HFF-Myc (cell line): ENCODE measurements at regions not wholly inside any gene's neighbourhood (a gene's known extent, or its start where the extent isn't known, plus 50 kb on each side); places are given as distances from the start of the nearest gene placed in this dataset.

Source experiments
- DNase-seq: peaks from one replicate; pipeline ENCODE4 v3.0.0-alpha.2; 2011; ENCODE audit warnings: low read depth; ENCODE audit errors: extremely low read depth
- H3K4me3 ChIP-seq: replicated peaks from 2 replicates; pipeline ENCODE4 v1.5.1; 2011; ENCODE audit warnings: low read depth, mild to moderate bottlenecking, control low read depth, low read length
- TF ChIP-seq, protein P1 (sequence below): IDR thresholded peaks from 2 replicates; pipeline ENCODE4 v1.5.1; 2012; ENCODE audit warnings: mild to moderate bottlenecking, low read depth, low read length, control low read depth; ENCODE audit errors: missing control alignments

GRCh38 chr7:18165166-18165565, 137.5 kb upstream of the PRPS1L1 start:
- TF ChIP-seq, protein P1, sequence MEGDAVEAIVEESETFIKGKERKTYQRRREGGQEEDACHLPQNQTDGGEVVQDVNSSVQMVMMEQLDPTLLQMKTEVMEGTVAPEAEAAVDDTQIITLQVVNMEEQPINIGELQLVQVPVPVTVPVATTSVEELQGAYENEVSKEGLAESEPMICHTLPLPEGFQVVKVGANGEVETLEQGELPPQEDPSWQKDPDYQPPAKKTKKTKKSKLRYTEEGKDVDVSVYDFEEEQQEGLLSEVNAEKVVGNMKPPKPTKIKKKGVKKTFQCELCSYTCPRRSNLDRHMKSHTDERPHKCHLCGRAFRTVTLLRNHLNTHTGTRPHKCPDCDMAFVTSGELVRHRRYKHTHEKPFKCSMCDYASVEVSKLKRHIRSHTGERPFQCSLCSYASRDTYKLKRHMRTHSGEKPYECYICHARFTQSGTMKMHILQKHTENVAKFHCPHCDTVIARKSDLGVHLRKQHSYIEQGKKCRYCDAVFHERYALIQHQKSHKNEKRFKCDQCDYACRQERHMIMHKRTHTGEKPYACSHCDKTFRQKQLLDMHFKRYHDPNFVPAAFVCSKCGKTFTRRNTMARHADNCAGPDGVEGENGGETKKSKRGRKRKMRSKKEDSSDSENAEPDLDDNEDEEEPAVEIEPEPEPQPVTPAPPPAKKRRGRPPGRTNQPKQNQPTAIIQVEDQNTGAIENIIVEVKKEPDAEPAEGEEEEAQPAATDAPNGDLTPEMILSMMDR, result no peak
- no peak for DNase-seq

DNA sequence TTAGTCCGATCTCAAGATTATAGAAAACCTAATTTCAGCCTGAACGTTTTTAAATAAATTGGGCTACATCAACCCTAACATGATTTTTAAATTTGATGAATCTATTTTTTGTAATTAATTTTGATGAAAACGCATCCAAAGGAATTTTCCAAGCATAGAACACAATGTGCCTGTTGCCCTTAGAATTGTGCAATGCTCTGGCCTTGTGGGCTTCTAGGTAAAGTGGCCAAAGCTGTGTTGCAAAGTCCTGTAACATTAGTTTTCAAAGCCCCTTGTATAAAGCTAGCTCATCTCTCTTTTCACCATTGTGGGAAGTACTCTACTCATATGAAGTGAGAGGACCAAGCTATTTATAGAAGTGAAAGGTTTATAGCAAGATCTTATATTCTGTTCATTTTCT, 138.4 kb upstream of the PRPS1L1 start:
- H3K4me3 ChIP-seq, result no peak overlapping the region
- DNase-seq, result no peak
- TF ChIP-seq, protein P1, result no peak

More at GRCh38 chr7:18165166-18165565, 137.5 kb upstream of the PRPS1L1 start:
- H3K4me3 ChIP-seq, result no peak overlapping the region

DNA sequence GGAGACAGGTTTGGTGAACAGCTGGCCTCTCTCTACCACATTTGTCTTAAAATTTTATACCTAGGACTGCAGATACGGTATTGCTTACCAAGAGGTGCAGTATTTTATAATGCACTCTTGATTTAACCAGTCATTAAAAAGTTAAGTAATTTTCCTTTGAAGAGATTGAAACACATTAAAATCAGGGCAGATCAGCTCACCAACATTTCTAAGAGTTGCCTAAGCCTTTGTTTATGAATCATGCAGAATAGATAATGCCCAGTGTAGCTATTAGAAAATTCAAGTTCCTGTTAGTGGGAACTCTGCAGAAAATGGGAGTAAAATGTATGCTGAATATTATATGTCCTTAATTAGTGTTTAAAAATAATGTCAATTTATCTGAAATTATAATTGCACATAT, 140.2 kb upstream of the PRPS1L1 start:
- DNase-seq, result no peak
- H3K4me3 ChIP-seq, result no peak overlapping the region
- TF ChIP-seq, protein P1, result no peak

DNA sequence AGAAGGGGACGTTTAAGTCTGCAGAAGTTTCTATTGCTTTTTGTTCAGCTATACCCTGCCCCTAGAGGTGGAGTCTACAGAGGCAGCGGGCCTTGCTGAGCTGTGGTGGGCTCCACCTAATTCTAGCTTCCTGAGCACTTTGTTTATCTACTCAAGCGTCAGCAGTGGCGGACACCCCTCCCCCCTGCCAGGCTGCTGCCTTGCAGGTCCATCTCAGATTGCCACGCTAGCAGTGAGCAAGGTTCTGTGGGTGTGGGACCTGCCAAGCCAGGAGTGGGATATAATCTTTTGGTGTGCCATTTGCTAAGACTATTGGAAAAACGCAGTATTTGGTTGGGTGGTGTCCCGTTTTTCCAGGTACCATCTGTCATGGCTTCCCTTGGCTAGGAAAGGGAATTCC, 147.3 kb upstream of the PRPS1L1 start:
- no peak overlapping the region for H3K4me3 ChIP-seq
- DNase-seq, result no peak
- TF ChIP-seq, protein P1, result no peak

GRCh38 chr7:18175801-18176450, 148.3 kb upstream of the PRPS1L1 start:
- no peak overlapping the region for H3K4me3 ChIP-seq
- TF ChIP-seq, protein P1, result no peak
- no peak for DNase-seq

GRCh38 chr7:18177129-18177814, 149.6 kb upstream of the PRPS1L1 start:
- no peak for DNase-seq
- TF ChIP-seq, protein P1, result no peak
- H3K4me3 ChIP-seq, result no peak overlapping the region
